ENCODE measurements at regions not wholly inside any gene's neighbourhood (a gene's known extent, or its start where the extent isn't known, plus 50 kb on each side); places are given as distances from the start of the nearest gene placed in this dataset.

DNA sequence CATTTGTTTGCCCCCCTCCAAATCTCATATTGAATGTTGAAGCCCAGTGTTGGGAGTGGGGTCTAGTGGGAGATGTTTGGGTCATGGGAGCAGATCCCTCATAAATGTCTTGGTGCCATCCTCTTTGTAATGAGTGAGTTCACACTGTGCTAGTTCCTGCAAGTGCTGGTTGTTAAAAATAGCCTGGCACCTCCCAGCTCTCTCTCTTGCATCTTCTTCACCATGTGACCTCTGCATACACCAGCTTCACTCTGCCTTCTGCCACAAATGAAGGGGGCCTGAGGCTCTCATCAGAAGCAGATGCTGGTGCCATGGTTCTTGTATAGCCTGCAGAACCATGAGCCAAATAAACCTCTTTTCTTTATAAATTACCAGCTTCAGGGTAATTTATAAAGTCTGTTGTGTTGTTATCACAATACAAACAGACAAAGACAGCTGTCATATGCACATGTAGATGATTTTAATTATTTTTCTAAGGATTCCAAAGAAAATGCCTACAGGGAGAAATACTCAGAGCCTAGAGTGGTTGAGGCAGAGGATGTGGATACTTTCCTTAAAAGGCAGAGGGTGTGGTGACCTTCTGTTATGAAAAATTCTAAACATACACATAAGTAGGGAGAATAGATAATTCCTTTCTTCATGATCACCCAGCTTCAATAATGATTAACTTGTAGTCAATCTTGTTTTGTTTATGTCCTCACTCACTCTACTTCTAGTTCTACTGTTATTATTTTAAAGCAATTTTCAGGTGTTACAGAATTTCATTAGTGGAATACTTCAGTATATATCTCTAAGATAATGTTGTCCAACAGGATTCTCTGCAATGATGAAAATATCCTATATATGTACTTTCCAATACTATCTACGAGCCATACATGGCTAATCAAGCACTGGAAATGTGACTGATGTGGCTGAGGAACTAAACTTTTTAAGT, 75.1 kb upstream of the RANBP6 start:
- TF ChIP-seq, protein P1, sequence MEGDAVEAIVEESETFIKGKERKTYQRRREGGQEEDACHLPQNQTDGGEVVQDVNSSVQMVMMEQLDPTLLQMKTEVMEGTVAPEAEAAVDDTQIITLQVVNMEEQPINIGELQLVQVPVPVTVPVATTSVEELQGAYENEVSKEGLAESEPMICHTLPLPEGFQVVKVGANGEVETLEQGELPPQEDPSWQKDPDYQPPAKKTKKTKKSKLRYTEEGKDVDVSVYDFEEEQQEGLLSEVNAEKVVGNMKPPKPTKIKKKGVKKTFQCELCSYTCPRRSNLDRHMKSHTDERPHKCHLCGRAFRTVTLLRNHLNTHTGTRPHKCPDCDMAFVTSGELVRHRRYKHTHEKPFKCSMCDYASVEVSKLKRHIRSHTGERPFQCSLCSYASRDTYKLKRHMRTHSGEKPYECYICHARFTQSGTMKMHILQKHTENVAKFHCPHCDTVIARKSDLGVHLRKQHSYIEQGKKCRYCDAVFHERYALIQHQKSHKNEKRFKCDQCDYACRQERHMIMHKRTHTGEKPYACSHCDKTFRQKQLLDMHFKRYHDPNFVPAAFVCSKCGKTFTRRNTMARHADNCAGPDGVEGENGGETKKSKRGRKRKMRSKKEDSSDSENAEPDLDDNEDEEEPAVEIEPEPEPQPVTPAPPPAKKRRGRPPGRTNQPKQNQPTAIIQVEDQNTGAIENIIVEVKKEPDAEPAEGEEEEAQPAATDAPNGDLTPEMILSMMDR (IDR thresholded peaks at IDR 0.05; ENCODE audit: control insufficient read depth, insufficient read depth, low read depth, low read length, missing control alignments): no peak
- no peak for DNase-seq (ENCODE audit: low read depth)
- no peak overlapping the region for H3K4me3 ChIP-seq (ENCODE audit: control insufficient read depth, low read depth, low read length)

DNA sequence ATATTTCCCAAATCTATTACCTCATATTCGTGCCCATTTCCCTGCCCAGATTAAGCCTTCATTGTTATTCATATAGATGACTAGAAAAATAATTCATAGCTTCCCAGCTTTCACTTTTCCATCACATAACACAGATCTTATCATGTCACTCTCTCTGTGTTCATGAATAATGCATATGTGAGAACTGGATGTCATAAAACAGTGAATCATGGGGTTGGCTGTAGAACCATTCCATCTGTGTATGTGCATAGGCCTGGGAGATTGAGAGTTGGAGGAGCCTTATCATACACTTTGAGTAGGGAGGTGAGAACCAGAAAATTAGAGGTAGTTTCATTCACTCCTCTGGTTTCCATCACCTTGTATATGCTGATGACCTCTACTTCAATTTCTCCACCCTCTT, 73.9 kb upstream of the RANBP6 start:
- H3K4me3 ChIP-seq (ENCODE audit: control insufficient read depth, low read depth, low read length): no peak overlapping the region
- TF ChIP-seq, protein P1 (IDR thresholded peaks at IDR 0.05; ENCODE audit: control insufficient read depth, insufficient read depth, low read depth, low read length, missing control alignments): no peak
- no peak for DNase-seq (ENCODE audit: low read depth)

DNA sequence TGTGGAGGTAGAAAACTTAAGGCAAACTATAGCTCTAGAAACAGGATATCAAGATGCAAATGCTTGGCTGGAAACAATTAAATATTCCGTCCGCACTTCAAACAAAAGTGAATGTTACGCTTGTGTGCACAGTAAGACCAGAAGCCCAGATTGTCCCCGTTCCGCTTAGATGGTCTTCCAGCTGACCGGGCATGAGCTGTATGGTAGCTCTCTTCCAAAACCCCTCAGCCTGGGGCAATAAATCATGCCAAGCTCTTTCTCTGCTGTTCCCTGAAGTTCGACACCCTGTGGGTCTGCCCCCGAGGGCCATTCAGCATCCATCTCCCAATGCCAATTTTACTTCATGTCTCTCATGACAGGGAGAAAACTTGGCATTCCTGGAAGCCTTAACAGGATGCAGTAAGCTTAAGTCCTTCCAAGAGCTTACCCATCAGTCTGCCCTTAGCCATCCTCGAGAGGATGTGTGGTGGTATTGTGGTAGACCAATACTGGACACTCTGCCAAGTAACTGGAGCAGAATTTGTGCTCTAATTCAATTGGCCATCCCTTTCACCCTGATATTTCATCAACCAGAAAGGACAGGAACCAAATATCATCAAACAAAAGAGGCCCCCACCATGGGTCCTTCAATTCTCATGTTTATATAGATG, 70.7 kb upstream of the RANBP6 start:
- DNase-seq (ENCODE audit: low read depth): no peak
- TF ChIP-seq, protein P1 (IDR thresholded peaks at IDR 0.05; ENCODE audit: control insufficient read depth, insufficient read depth, low read depth, low read length, missing control alignments): no peak
- no peak overlapping the region for H3K4me3 ChIP-seq (ENCODE audit: control insufficient read depth, low read depth, low read length)

DNA sequence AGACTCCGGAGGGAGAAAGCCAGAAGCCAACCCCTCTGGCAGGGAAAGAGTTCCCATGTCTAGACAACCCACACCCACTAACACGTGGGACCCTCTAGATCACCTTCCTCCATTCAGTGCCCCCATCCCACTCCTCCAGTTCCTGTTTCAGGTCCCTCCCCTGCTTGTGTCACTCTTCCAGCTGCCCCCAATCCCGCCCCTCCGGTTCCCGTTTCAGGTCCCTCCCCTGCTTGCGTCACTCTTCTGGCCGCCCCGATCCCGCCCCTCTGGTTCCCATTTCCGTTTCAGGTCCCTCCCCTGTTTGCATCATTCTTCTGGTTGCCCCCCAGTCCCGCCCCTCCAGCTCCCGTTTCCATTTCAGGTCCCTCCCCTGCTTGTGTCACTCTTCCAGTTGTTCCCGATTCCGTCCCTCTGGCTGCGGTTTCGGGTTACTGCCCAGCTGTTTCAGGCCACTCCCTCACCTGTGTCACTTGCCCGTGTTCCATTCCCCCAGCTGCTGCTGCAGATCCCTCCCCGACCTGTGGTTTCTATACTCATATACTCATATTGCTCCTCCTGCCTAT, 64.8 kb upstream of the RANBP6 start:
- peak overlapping the region; percentile 54 for H3K4me3 ChIP-seq (ENCODE audit: control insufficient read depth, low read depth, low read length)
- TF ChIP-seq, protein P1 (IDR thresholded peaks at IDR 0.05; ENCODE audit: control insufficient read depth, insufficient read depth, low read depth, low read length, missing control alignments): no peak
- peak; percentile 54 for DNase-seq (ENCODE audit: low read depth)

DNA sequence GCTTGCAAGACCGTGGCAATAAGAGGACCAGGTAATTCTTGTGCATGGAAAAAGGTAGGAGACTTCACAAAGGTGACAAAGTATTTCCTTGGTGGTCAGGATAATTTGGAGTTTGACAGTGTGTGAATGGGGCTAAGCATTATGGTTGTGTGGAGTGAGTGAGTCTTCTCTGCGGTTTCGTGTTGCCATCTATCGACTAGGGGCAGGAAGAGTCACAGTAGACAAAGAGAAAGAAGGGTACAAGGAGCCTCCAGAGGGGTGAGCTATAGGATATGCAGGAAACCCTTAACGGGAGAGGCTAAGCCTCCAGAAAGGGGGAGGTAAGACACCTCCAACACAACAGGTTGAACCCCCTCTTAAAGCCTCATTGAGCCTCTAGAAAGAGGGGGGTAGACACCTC, 64.0 kb upstream of the RANBP6 start:
- no peak overlapping the region for H3K4me3 ChIP-seq (ENCODE audit: control insufficient read depth, low read depth, low read length)
- TF ChIP-seq, protein P1 (IDR thresholded peaks at IDR 0.05; ENCODE audit: control insufficient read depth, insufficient read depth, low read depth, low read length, missing control alignments): no peak
- DNase-seq (ENCODE audit: low read depth): no peak

DNA sequence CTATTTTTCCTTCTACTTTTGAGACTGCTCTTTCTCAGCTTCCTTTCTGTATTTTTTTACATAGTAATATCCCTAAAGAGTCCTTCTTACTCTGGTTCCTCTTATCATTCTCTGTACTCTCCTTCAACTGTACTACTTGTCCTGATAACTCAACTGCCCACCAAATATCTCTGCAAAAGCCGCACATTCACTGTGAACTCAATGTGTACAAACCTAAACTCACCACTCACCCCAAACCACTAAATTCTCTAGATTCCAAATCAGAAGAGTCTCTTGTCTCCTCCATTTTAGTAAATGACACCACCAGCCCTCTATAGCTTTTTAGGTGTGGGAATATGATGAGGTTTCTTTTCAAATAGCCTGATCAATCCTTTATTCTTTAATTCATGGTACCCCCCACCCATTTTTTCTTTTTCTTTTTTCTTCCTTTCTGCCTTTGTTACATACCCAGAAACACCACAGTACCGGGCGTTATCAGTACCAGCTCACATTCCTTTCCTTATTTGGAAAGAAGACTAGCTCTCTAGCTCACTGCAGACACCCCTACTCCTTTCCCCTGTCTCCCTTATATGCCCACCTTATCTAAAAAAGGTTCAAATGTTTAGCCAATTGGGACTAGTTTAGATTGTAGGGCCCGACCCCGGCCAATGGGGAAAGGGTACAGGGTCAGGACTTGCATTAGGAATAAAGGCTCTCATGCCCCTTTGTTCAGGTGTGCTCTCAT, 63.1 kb upstream of the RANBP6 start:
- TF ChIP-seq, protein P1 (IDR thresholded peaks at IDR 0.05; ENCODE audit: control insufficient read depth, insufficient read depth, low read depth, low read length, missing control alignments): no peak
- H3K4me3 ChIP-seq (ENCODE audit: control insufficient read depth, low read depth, low read length): no peak overlapping the region
- DNase-seq (ENCODE audit: low read depth): no peak

Measured in AG09309 (cell line).